ENCODE measurements at regions not wholly inside any gene's neighbourhood (a gene's known extent, or its start where the extent isn't known, plus 50 kb on each side); places are given as distances from the start of the nearest gene placed in this dataset.
A peak's percentile ranks its signal among the peaks of the same experiment; 100 is the strongest.

DNA sequence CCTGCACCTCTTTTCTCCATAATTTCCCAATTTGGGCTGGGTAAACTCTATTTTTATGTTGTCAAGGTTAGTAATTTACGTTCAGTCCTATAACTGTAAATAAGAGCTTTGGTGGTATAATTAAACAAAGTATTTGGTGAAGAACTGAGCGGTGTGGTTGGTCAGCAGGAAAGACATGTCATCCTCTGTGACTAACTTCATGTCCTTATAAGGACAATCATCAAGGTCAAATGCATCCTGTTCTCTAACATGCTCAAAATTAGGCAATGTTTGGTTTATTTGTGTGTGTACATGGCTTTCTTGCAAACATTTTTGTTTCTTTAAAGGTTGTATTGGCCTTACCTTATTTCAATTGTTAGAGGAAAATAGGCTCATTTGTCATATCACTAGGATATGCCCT, 121.5 kb upstream of the NABP1 start:
- no peaks in the 10 kb centered on the region for H3K9me3 Mint-ChIP-seq
- peaks cover 8% of the 10 kb centered on the region for H3K36me3 Mint-ChIP-seq (ENCODE audit: insufficient read depth)
- H3K4me3 Mint-ChIP-seq: no peak overlapping the region
- ATAC-seq (replicated peaks) (no peak), DNase-seq (no peak)
- no peak overlapping the region for H3K27ac Mint-ChIP-seq
- H3K4me1 Mint-ChIP-seq (ENCODE audit: low read depth in 2 of 2): peaks cover 2 to 4% of the 10 kb centered on the region in 2 donors
- H3K27me3 Mint-ChIP-seq: peaks cover 15 to 48% of the 10 kb centered on the region in 2 donors

- H3K4me3 Mint-ChIP-seq: no peak overlapping the region
- H3K9me3 Mint-ChIP-seq: no peaks in the 10 kb centered on the region
Measured at GRCh38 chr2:191557841-191558240, 120.1 kb upstream of the NABP1 start.

DNA sequence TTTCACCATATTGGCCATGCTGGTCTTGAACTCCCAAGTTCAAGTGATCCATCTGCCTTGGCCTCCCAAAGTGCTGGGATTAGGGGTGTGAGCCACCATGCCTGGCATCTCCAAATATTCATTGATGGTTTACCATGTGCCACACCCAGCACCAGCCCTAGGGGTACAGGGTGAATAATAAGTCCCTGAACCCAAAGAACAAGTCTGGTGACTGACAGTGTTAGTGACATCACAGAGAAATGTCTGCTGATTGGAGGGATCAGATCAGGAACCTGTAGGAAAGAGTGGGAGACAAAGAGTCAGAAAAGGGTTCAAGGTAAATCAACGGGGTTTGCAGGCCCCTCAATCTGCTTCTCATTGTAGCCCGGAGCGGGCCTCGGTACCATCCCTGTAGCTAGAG, 118.4 kb upstream of the NABP1 start:
- ATAC-seq (replicated peaks): no peak
- Mint-ChIP-seq H3K27me3 (peaks cover 25 to 46% of the 10 kb centered on the region in 2 donors), H3K36me3 (ENCODE audit: insufficient read depth) (peaks cover 6% of the 10 kb centered on the region), H3K4me1 (ENCODE audit: low read depth in 2 of 2) (peaks cover 2 to 4% of the 10 kb centered on the region in 2 donors), H3K27ac (no peak overlapping the region), H3K9me3 (no peaks in the 10 kb centered on the region), H3K4me3 (no peak overlapping the region)
- no peak for DNase-seq

More at GRCh38 chr2:191557841-191558240, 120.1 kb upstream of the NABP1 start:
- no peak overlapping the region for H3K27ac Mint-ChIP-seq
- H3K4me1 Mint-ChIP-seq (ENCODE audit: low read depth in 2 of 2): peaks cover 2 to 4% of the 10 kb centered on the region in 2 donors
- ATAC-seq (replicated peaks) (no peak), DNase-seq (no peak)
- H3K27me3 Mint-ChIP-seq: peaks cover 21 to 45% of the 10 kb centered on the region in 2 donors
- peaks cover 8% of the 10 kb centered on the region for H3K36me3 Mint-ChIP-seq (ENCODE audit: insufficient read depth)

GRCh38 chr2:191560411-191560980, 117.4 kb upstream of the NABP1 start:
- Mint-ChIP-seq H3K27ac (no peak overlapping the region), H3K27me3 (peaks cover 34 to 48% of the 10 kb centered on the region in 2 donors), H3K36me3 (ENCODE audit: insufficient read depth) (peaks cover 6% of the 10 kb centered on the region), H3K4me3 (no peak overlapping the region), H3K4me1 (ENCODE audit: low read depth in 2 of 2) (no peaks in the 10 kb centered on the region), H3K9me3 (no peaks in the 10 kb centered on the region)
- ATAC-seq (replicated peaks): no peak
- DNase-seq: no peak

DNA sequence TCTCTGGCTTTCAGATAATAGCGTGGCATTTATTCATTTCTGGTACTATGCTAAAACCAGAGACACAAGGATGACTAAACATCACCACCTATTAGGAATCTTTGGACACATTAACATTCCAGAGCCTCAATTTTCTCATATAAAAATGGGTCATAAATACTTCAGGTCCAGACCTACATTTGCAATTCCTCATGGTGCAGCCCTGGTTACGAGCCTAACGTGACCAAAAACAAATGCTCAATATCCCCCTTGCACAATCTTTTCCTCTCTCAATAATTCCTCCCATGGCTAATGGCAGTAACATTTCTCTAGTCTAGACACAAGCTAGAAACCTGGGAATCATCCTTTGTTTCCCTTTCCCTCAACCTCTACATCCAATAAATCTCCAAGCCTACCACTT, 112.8 kb upstream of the NABP1 start:
- DNase-seq: no peak
- no peaks in the 10 kb centered on the region for H3K9me3 Mint-ChIP-seq
- no peak for ATAC-seq (replicated peaks)
- H3K4me1 Mint-ChIP-seq (ENCODE audit: low read depth in 2 of 2): peaks cover 5 to 7% of the 10 kb centered on the region in 2 donors
- peaks cover 46 to 64% of the 10 kb centered on the region in 2 donors for H3K27me3 Mint-ChIP-seq
- no peaks in the 10 kb centered on the region for H3K36me3 Mint-ChIP-seq (ENCODE audit: insufficient read depth)
- H3K27ac Mint-ChIP-seq: no peak overlapping the region
- H3K4me3 Mint-ChIP-seq: no peak overlapping the region

DNA sequence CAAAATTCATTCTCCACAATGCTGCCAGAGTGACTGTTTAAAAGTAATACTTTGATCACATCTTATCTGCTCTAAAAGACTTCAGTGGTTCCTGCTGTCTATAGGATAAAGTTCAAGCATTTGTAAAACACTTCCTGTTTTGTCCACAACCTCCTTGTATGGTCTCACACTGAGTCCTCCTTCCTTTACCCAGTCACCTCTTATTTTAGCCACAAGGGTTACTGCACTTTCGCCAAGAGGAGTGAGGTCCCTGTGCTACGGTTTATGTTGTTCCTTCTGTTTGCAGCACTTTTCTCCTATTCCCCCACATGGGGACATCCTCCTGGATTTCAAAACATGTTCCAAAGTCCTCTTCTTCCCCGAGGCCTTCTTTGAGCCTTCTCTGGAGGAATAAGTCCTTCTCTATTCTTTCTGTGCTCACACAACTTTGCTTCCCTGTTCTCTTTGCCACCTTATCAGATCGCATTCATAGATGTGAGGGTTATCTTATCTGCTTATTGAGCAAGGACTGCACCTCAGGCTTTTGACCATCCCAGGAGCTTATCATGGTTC, 112.2 kb upstream of the NABP1 start:
- no peaks in the 10 kb centered on the region for H3K36me3 Mint-ChIP-seq (ENCODE audit: insufficient read depth)
- H3K27ac Mint-ChIP-seq: no peak overlapping the region
- H3K27me3 Mint-ChIP-seq: peaks cover 50 to 70% of the 10 kb centered on the region in 2 donors
- no peak overlapping the region for H3K4me3 Mint-ChIP-seq
- ATAC-seq (replicated peaks) (no peak), DNase-seq (no peak)
- H3K4me1 Mint-ChIP-seq (ENCODE audit: low read depth in 2 of 2): peaks cover 11 to 13% of the 10 kb centered on the region in 2 donors
- H3K9me3 Mint-ChIP-seq: no peaks in the 10 kb centered on the region

DNA sequence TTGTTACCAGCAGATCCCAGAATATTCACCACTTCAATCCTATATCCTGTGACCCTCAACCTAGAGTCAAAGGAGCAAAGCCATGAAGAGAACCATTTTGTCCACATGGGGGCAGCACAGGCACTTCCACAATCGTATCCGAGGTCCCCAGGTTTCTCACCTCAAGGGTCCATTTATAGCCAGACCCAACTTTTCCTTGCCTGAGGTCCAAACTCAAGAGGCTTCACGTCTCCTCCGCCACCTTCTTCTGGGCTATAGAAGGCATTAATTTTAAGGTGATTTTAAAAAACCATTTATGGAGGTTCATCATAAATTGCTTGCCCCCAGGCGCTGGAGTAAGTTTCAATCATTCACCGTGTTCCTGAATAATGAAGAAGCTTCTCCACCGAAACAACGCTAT, 111.6 kb upstream of the NABP1 start:
- ATAC-seq (replicated peaks) (peak; percentile 53), DNase-seq (peak; percentile 53 to 67 (median 65))
- no peaks in the 10 kb centered on the region for H3K9me3 Mint-ChIP-seq
- no peaks in the 10 kb centered on the region for H3K36me3 Mint-ChIP-seq (ENCODE audit: insufficient read depth)
- H3K4me3 Mint-ChIP-seq: no peak overlapping the region
- H3K4me1 Mint-ChIP-seq (ENCODE audit: low read depth in 2 of 2): peaks cover 17 to 19% of the 10 kb centered on the region in 2 donors
- H3K27ac Mint-ChIP-seq: no peak overlapping the region
- peaks cover 50 to 76% of the 10 kb centered on the region in 2 donors for H3K27me3 Mint-ChIP-seq

- no peak for DNase-seq
Measured at GRCh38 chr2:191567206-191567605, 110.7 kb upstream of the NABP1 start.

GRCh38 chr2:191569025-191569424, 108.9 kb upstream of the NABP1 start:
- no peak for ATAC-seq (replicated peaks)
- Mint-ChIP-seq H3K4me3 (no peak overlapping the region), H3K27me3 (peaks cover 29 to 76% of the 10 kb centered on the region in 2 donors), H3K36me3 (ENCODE audit: insufficient read depth) (no peaks in the 10 kb centered on the region), H3K27ac (no peak overlapping the region), H3K9me3 (no peaks in the 10 kb centered on the region), H3K4me1 (ENCODE audit: low read depth in 2 of 2) (peaks cover 18 to 22% of the 10 kb centered on the region in 2 donors)
- no peak for DNase-seq

More at GRCh38 chr2:191567206-191567605, 110.7 kb upstream of the NABP1 start:
- ATAC-seq (replicated peaks): no peak
- H3K4me1 Mint-ChIP-seq (ENCODE audit: low read depth in 2 of 2): peaks cover 18 to 21% of the 10 kb centered on the region in 2 donors
- H3K27me3 Mint-ChIP-seq: peaks cover 43 to 72% of the 10 kb centered on the region in 2 donors
- H3K36me3 Mint-ChIP-seq (ENCODE audit: insufficient read depth): no peaks in the 10 kb centered on the region
- H3K9me3 Mint-ChIP-seq: no peaks in the 10 kb centered on the region
- H3K27ac Mint-ChIP-seq: no peak overlapping the region
- H3K4me3 Mint-ChIP-seq: no peak overlapping the region

- Mint-ChIP-seq H3K4me1 (ENCODE audit: low read depth in 2 of 2) (peaks cover 18 to 22% of the 10 kb centered on the region in 2 donors), H3K9me3 (no peaks in the 10 kb centered on the region), H3K36me3 (ENCODE audit: insufficient read depth) (no peaks in the 10 kb centered on the region), H3K27me3 (peaks cover 21 to 73% of the 10 kb centered on the region in 2 donors), H3K27ac (peak overlapping the region; percentile 59 to 60), H3K4me3 (peak overlapping the region; percentile 71 to 73)
- no peak for DNase-seq
- peak; percentile 51 for ATAC-seq (replicated peaks)
Measured at GRCh38 chr2:191571163-191571769, 106.7 kb upstream of the NABP1 start.

GRCh38 chr2:191572319-191572718, 105.6 kb upstream of the NABP1 start:
- DNase-seq: no peak
- no peaks in the 10 kb centered on the region for H3K9me3 Mint-ChIP-seq
- no peak overlapping the region for H3K27ac Mint-ChIP-seq
- H3K4me3 Mint-ChIP-seq: no peak overlapping the region
- H3K27me3 Mint-ChIP-seq: peaks cover 21 to 75% of the 10 kb centered on the region in 2 donors
- no peak for ATAC-seq (replicated peaks)
- H3K4me1 Mint-ChIP-seq (ENCODE audit: low read depth in 2 of 2): peaks cover 18 to 22% of the 10 kb centered on the region in 2 donors
- H3K36me3 Mint-ChIP-seq (ENCODE audit: insufficient read depth): no peaks in the 10 kb centered on the region

DNA sequence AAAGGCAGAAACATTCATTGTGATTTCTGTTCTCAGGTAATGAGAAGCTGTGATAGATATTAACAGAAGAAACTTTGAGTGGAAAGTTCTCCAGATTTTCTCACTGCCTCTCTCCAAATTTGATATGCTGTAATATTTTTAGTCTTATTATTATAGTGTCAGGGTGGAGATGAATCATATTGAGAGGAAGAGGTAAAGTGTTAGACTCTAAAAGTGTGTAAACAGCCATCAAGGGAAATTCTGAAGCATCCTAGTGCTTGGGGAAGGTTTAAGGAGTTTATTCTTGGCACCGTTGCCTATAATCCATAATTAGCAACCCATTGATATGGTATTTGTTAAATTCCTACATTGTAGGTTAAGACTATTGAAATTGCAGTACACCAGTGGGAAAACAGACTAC, 104.7 kb upstream of the NABP1 start:
- no peak for DNase-seq
- Mint-ChIP-seq H3K27ac (no peak overlapping the region), H3K4me3 (no peak overlapping the region), H3K27me3 (peaks cover 21 to 66% of the 10 kb centered on the region in 2 donors), H3K9me3 (no peaks in the 10 kb centered on the region), H3K4me1 (ENCODE audit: low read depth in 2 of 2) (peaks cover 18 to 22% of the 10 kb centered on the region in 2 donors), H3K36me3 (ENCODE audit: insufficient read depth) (no peaks in the 10 kb centered on the region)
- ATAC-seq (replicated peaks): no peak

- H3K36me3 Mint-ChIP-seq (ENCODE audit: insufficient read depth): no peaks in the 10 kb centered on the region
- ATAC-seq (replicated peaks) (no peak), DNase-seq (no peak)
- no peaks in the 10 kb centered on the region for H3K9me3 Mint-ChIP-seq
- H3K4me1 Mint-ChIP-seq (ENCODE audit: low read depth in 2 of 2): peaks cover 18 to 20% of the 10 kb centered on the region in 2 donors
- H3K27ac Mint-ChIP-seq: no peak overlapping the region
- peaks cover 21 to 57% of the 10 kb centered on the region in 2 donors for H3K27me3 Mint-ChIP-seq
- H3K4me3 Mint-ChIP-seq: no peak overlapping the region
Measured at GRCh38 chr2:191574232-191574631, 103.7 kb upstream of the NABP1 start.

DNA sequence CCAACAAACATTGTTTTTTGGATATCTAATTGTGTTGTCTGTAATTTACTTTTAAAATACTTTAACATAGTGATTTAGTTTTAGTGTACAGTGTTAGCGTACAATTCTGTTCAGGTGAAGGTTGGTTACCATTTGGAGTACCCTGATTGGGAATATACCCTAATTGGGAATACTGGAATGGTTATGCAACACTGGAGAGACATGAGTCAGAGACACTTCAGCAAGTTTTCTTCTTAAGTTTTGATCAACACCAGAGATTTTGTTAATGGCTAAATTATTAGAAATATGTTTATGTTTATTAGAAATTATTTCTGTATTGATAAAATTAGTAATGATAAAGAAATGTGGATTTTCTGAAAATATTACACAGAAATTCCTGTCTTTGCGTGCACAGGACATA, 100.3 kb upstream of the NABP1 start:
- Mint-ChIP-seq H3K36me3 (ENCODE audit: insufficient read depth) (no peaks in the 10 kb centered on the region), H3K27me3 (peaks cover 11 to 40% of the 10 kb centered on the region in 2 donors), H3K9me3 (no peaks in the 10 kb centered on the region), H3K4me3 (no peak overlapping the region), H3K27ac (no peak overlapping the region), H3K4me1 (ENCODE audit: low read depth in 2 of 2) (peaks cover 0 to 1% of the 10 kb centered on the region in 2 donors)
- ATAC-seq (replicated peaks): no peak
- DNase-seq: no peak

All from effector memory CD8-positive, alpha-beta T cell (primary cell).